OCI-LY3 (cell line): ENCODE measurements at regions not wholly inside any gene's neighbourhood (a gene's known extent, or its start where the extent isn't known, plus 50 kb on each side); places are given as distances from the start of the nearest gene placed in this dataset.

Experiments used
- H2AFZ ChIP-seq: fragments of 200-600, 300-600 bp; shearing (Covaris generic); 2 replicates; pipeline ENCODE4 v1.6.0; 2014; ENCODE audit warnings: antibody characterized with exemption, low read depth, low read length
- H3K27ac ChIP-seq: fragments of 200-600, 300-600 bp; sonication (generic); 2 replicates; pipeline ENCODE4 v1.5.1; 2014; ENCODE audit warnings: mild to moderate bottlenecking, low read length, moderate library complexity, mixed read lengths
- H3K27me3 ChIP-seq: fragments of 200-600, 300-600 bp; sonication (generic); 2 replicates; pipeline ENCODE4 v1.6.1; 2014; ENCODE audit warnings: low read depth, low read length, mixed read lengths
- H3K36me3 ChIP-seq: fragments of 200-600, 300-600 bp; sonication (generic); replicated peaks from 2 replicates; pipeline ENCODE3; 2014; ENCODE audit warnings: low read depth, low read length, mixed read lengths
- H3K4me1 ChIP-seq: fragments of 300-600, 200-600 bp; sonication (generic); 2 replicates; pipeline ENCODE4 v1.6.1; 2014; ENCODE audit warnings: low read length, mixed read lengths
- H3K4me2 ChIP-seq: fragments of 200-600, 300-600 bp; sonication (generic); 2 replicates; pipeline ENCODE4 v1.6.1; 2014; ENCODE audit warnings: low read length, mixed read lengths
- H3K4me3 ChIP-seq: fragments of 300-600, 200-600 bp; sonication (generic); 2 replicates; pipeline ENCODE4 v1.5.1; 2014; ENCODE audit warnings: antibody characterized with exemption, mild to moderate bottlenecking, low read length, moderate library complexity
- H3K79me2 ChIP-seq: fragments of 300-600, 200-600 bp; shearing (Covaris generic); 2 replicates; pipeline ENCODE4 v1.6.1; 2014; ENCODE audit warnings: mild to moderate bottlenecking, low read length, mixed read lengths
- H3K9ac ChIP-seq: fragments of 300-600, 200-600 bp; shearing (Covaris generic); 2 replicates; pipeline ENCODE4 v1.6.0; 2014; ENCODE audit warnings: mild to moderate bottlenecking, low read length, moderate library complexity
- H3K9me3 ChIP-seq: fragments of 200-600, 300-600 bp; shearing (Covaris generic); 2 replicates; pipeline ENCODE4 v1.6.1; 2014; ENCODE audit warnings: low read length, mixed read lengths; ENCODE audit not compliant: insufficient read depth
- H4K20me1 ChIP-seq: fragments of 200-600, 300-600 bp; sonication (generic); 2 replicates; pipeline ENCODE4 v1.6.1; 2016; ENCODE audit warnings: low read length, mixed read lengths; ENCODE audit not compliant: insufficient read depth
- EZH2phosphoT487 ChIP-seq: fragments of 200-600 bp; shearing (Covaris generic); IDR thresholded peaks from 2 replicates; pipeline ENCODE4 v1.6.1; 2018; ENCODE audit warnings: antibody characterized with exemption, mixed run types, low read depth
- TF ChIP-seq, protein P1 (sequence below): fragments of 200-600, 300-600 bp; sonication (generic); IDR thresholded peaks from 2 replicates; pipeline ENCODE4 v1.5.1; 2014; ENCODE audit warnings: antibody characterized with exemption, low read length, low read depth

DNA sequence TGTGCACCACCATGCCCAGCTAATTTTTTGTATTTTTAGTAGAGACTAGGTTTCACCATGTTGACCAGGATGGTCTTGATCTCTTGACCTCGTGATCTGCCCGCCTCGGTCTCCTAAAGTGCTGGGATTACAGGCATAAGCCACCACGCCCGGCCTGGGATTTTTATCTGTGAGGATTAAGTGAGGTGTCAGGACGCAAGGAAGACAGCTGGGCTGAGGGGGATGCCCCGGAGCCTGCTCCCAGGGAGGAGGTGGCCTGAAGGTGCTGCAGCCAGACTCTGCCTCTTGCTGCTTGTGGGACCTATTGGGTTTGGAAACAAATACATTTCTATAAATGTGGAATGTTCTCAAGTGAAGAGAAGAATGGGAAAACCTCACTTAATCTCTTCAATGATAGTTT is 131.6 kb downstream of the OLFM4 start:
- H3K79me2 ChIP-seq = no peaks in the 10 kb centered on the region
- peaks cover 9% of the 10 kb centered on the region for H3K9me3 ChIP-seq
- peaks cover 7% of the 10 kb centered on the region for H3K4me1 ChIP-seq
- no peaks in the 10 kb centered on the region for H4K20me1 ChIP-seq
- no peak overlapping the region for H3K4me2 ChIP-seq
- no peak overlapping the region for H3K9ac ChIP-seq
- no peaks in the 10 kb centered on the region for H3K36me3 ChIP-seq
- no peak overlapping the region for H3K27ac ChIP-seq
- no peak overlapping the region for H2AFZ ChIP-seq
- H3K4me3 ChIP-seq = no peak overlapping the region
- no peak for TF ChIP-seq EZH2phosphoT487
- TF ChIP-seq, protein P1, sequence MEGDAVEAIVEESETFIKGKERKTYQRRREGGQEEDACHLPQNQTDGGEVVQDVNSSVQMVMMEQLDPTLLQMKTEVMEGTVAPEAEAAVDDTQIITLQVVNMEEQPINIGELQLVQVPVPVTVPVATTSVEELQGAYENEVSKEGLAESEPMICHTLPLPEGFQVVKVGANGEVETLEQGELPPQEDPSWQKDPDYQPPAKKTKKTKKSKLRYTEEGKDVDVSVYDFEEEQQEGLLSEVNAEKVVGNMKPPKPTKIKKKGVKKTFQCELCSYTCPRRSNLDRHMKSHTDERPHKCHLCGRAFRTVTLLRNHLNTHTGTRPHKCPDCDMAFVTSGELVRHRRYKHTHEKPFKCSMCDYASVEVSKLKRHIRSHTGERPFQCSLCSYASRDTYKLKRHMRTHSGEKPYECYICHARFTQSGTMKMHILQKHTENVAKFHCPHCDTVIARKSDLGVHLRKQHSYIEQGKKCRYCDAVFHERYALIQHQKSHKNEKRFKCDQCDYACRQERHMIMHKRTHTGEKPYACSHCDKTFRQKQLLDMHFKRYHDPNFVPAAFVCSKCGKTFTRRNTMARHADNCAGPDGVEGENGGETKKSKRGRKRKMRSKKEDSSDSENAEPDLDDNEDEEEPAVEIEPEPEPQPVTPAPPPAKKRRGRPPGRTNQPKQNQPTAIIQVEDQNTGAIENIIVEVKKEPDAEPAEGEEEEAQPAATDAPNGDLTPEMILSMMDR = no peak
- no peaks in the 10 kb centered on the region for H3K27me3 ChIP-seq

DNA sequence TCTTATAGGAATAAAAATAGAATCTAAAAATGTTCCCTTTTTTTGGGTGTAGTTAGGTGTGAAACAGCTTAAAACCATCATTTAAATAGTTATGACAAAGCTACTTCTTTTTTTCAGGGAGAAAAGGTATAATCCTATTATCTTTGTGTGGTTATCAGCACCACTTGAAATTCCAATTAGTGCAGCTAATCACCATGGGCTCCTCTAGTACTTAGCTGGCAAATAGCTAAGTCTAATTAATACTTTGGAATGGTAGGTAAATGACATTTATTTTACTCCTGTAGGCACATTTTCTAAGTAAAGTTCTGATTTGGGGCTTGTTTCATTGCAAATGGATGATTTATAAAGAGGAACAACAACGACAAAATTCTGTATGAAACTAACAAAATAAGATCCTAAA is 132.6 kb downstream of the OLFM4 start:
- Histone ChIP-seq H3K27me3 (no peaks in the 10 kb centered on the region), H4K20me1 (no peaks in the 10 kb centered on the region), H3K36me3 (no peaks in the 10 kb centered on the region), H3K79me2 (no peaks in the 10 kb centered on the region), H3K9me3 (peaks cover 9% of the 10 kb centered on the region), H3K4me3 (no peak overlapping the region), H3K27ac (no peak overlapping the region), H3K9ac (no peak overlapping the region), H3K4me1 (peaks cover 7% of the 10 kb centered on the region), H3K4me2 (0 out of 2 replicates have a peak overlapping the region, but pooled peaks have one; percentile 3), H2AFZ (no peak overlapping the region)
- TF ChIP-seq, protein P1 = no peak
- TF ChIP-seq EZH2phosphoT487 = no peak

DNA sequence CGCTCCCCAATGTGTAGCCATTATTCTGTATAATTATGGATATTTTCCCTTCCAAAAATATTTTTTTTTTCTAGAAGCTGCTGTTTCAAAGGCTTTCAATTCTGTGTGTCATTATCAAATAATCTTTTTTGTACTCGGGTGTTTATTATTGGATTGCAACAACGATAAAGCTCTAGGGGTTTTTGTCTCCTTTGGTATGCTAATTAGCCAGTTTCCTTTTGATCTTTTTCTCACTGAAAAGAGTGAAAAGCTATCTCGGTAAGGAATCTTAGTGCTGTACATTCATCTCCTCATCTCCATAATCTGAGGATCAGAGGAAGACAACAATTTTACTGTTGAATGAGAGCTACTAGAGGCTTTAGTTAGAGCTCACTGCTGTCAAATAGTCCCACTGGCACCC is 136.6 kb downstream of the OLFM4 start:
- H3K79me2 ChIP-seq = no peaks in the 10 kb centered on the region
- H4K20me1 ChIP-seq = no peaks in the 10 kb centered on the region
- no peak for TF ChIP-seq EZH2phosphoT487
- TF ChIP-seq, protein P1 = no peak
- no peak overlapping the region for H3K27ac ChIP-seq
- H3K4me3 ChIP-seq = no peak overlapping the region
- H3K4me1 ChIP-seq = peaks cover 7% of the 10 kb centered on the region
- no peaks in the 10 kb centered on the region for H3K36me3 ChIP-seq
- H2AFZ ChIP-seq = no peak overlapping the region
- H3K9ac ChIP-seq = no peak overlapping the region
- H3K4me2 ChIP-seq = no peak overlapping the region
- H3K27me3 ChIP-seq = no peaks in the 10 kb centered on the region
- H3K9me3 ChIP-seq = no peaks in the 10 kb centered on the region

DNA sequence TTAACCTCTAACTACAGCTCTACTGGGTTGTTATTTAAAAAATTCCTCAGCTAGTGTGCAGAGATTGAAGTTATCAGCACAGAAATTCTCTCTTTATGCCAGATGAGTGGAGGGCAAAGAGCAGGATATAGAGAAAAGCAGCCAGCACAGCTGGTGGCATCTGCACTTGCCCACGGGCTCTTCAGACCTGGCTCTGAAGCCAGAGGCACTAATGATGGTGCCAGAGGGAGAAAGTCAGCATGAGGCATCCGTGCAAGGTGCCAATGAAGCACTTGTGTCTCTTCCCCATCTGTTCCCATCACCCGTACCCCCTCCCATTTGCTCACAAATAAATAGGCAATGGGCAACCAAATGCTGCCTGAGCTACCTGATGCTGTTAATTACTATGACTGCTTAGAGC is 138.9 kb downstream of the OLFM4 start:
- Histone ChIP-seq H3K9me3 (no peaks in the 10 kb centered on the region), H3K4me2 (no peak overlapping the region), H2AFZ (no peak overlapping the region), H4K20me1 (no peaks in the 10 kb centered on the region), H3K4me1 (no peaks in the 10 kb centered on the region), H3K4me3 (no peak overlapping the region), H3K9ac (no peak overlapping the region), H3K79me2 (no peaks in the 10 kb centered on the region), H3K27me3 (no peaks in the 10 kb centered on the region), H3K36me3 (no peaks in the 10 kb centered on the region), H3K27ac (no peak overlapping the region)
- TF ChIP-seq EZH2phosphoT487 = no peak
- TF ChIP-seq, protein P1 = no peak
